Skin of body (tissue), 2 donors: ENCODE measurements at regions not wholly inside any gene's neighbourhood (a gene's known extent, or its start where the extent isn't known, plus 50 kb on each side); places are given as distances from the start of the nearest gene placed in this dataset. TPM values are rescaled to one million over a fixed set of nuclear protein-coding genes. Genes with fewer than 3 reads are reported as not detected.

ENCODE experiments used
- DNase-seq: peaks from one replicate; lab custom pipeline; 2025; lab: John Stamatoyannopoulos, UW
- small RNA-seq: library from RNA; depleted of rRNA; stranded (forward); fragments of <200 nt; gene quantifications from one replicate; pipeline ENCODE3, GENCODE V24; 2014; ENCODE audit warnings: low replicate concordance

DNA sequence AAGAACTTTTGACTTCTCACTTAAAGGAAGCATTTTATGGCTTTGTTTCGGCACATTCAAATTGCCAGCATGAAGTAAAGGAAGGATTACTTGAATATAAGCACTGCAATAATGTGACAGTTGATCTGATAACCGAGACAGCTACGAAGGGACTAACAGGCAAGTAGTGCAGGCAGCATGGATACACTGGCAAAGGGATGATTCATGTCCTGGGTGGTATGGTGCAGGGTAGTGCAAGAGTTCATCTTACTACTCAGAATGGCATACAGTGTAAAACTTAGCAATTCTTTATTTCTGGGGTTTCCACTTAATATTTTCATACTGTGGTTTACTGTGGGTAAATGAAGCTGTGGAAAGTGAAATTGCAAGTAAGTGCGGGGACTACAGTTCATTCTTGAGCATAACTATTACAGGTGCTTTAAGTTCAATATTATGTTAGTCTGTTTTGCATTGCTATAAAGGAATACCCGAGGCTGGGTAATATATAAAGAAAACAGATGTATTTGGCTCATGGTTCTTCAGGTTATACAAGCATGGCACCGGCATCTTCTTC lies 611.8 kb downstream of the SPOCK3 start:
- no peak for DNase-seq

DNA sequence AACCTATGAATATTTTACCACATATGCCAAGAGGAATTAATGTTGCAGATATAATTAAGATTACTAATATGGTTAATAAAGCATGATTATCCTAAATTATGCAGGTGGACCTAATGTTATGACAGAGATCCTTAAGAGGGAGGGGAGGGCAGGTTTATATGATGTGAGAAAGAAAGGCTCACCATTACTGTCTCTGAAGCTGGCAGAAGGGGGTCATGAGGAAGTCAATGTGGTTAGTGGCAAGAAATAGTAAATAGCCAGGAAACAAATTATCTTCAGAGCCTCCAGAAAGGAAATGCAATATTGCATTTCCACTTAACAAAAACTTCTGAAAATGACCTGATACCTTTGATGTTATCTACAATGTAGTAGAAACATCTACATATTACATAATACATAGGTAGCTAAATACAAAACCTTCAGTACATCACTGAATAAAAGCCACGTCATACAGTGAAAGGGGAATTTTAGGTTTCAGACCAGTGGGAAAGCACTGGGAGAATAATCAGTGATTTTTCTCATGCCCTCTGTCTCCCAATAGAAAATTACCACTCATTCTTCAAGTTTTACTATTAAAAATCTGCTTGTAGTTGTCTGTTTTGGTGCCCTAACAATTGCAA lies 609.2 kb downstream of the SPOCK3 start:
- no peak for DNase-seq

DNA sequence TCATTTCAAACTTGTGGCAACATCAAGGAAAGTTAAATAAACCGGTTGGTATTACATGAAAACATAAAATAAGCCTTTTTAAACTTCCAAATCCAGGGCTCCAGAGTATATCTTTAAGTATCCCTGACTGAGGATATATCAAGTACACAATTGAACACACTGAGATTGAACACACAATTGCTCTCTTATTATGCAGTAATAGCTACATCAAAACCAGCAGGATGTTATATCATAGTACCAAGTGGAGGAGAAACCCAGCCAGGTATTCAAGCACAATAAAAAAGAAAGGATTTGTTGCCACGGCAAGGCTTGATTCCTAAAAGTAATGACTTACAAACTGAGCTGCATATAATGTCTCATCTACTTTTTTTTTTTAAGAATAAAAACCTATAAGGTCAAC lies 605.8 kb downstream of the SPOCK3 start:
- DNase-seq, result no peak

DNA sequence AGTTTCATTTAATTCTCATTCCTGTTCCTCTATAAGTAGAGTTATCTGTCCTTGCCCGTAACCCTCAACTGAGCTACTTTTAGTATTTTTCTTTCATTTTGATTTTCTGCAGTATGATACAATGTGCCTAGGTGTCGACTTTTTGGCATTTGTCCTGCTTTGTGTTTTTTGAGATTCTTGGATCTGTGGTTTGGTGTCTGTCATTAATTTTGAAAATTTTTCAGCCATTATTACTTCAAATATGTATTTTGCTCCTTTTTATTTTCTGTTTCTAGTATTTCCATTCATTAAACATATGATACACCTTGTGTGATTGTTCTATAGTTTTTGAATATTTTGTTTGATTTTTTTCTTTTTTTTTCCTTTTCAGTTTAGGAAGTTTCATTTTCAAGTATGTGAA lies 598.9 kb downstream of the SPOCK3 start:
- DNase-seq, result no peak

DNA sequence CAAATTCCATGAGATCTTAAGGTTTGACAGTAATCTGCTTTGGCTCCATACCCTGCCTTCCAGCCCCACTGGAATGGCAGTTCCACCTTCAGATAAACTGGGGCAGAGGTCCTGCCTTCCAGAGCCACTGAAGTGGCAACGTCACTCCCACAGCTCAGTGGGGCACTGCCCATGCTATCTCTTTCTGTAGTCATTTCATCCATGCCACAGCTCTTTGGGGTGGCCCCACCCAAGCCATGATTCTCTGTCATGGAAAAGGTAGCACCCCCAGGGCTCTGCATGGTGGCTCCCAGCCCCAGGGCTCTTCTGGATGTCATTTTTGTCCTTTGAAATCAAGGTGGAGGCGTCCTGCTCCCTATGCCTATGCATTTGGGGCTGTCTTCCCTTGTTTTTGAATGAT lies 596.5 kb downstream of the SPOCK3 start:
- DNase-seq, result no peak

DNA sequence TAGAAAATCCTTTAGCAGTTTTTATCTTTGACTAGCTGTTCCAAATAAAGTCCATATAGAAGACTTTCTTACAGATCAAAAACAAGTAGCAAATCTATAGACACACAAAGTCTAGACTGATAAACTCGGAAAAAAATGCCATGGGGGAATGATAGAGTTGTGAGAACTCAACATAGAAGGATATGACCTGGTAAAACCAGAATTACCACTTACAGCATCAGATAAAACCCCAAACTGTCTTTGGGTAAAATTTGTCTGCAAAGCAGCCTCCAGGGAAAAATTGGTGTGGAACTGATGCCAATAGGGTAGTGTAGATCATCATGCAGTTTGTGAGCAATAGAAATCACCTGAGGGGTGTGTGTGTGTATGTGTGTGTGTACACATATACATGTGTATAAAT lies 579.1 kb downstream of the SPOCK3 start:
- DNase-seq, result no peak

DNA sequence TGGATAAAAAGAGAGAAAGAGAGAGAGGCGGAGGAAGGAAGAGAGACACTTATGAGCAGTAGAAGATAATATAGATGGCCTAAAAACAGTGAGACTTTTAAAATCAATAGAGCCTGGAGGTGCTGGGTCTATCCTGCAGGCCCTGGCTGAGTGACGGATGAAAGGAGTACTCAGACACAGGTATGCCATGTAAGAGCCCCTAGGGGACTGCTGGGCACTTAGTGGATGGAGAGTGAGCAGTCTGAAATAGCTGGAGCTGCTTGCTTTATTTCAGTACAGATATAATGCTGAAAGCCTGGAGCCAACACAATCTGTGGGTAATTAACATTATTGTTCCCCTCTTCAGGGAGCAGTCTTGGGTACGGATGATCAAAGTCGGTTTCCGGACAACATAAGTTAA lies 578.6 kb downstream of the SPOCK3 start:
- DNase-seq, result no peak

DNA sequence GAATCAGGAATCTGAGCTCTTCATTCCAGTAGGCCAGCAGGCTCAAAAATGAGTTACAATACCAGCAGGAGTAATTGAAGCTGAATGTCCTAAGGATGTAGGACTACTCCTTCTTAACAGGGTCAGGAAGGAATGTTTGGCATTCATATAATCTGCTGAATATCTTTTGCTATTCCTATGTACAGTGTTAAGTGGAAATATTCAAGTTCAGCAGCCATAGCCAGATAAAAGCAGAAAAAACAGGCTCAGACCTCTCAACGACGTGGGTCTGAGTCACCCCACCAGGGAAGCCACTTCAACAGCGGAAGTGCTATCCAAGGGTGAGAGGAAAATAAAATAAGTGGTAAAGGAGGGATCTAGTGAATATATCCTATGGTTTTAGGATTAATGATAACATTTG lies 577.0 kb downstream of the SPOCK3 start:
- no peak for DNase-seq

DNA sequence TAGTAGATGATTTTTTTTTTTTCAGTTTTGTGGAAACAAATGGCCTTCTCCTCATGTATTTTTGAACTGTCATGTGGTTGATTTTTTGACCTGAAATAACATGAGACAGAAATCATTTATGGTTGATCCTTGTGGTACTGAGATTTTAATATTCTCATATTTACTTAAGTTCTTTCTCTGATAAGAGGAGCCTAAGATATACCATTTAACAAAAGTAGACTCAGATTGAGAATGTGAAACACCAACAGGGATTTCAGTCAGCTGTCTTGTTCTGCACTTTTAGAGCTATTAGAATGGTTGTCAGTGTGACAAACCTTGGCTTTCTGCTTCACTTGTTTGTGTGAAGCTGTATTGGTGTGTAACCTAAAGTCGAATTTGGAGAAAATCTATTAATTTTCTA lies 575.7 kb downstream of the SPOCK3 start:
- no peak for DNase-seq

DNA sequence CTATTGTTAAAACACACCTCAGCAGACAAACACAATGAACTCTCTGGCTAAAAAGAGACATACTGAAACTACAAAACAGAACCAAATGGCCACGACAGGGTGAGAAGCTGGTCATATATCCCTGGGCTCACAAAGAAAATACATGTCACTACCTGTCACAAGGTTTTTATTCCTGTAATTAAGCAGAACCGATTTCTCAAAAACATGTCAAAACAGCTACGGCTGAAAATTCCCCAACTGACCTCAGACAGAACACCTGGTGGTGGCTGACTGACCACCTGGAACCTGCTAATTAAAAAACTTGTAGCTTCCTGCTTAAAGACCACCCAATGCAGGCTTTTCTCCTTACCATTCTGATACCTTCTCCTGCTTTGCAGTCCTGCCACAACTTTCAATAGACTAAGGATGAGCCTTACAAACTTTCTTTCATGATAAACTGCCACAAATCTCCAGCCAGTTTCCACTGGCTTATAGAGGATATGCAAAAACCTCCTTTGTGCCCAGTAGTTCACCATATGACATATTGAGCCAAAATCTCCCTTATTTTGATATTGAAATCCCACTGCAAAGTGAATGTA lies 571.9 kb downstream of the SPOCK3 start:
- no peak for DNase-seq

DNA sequence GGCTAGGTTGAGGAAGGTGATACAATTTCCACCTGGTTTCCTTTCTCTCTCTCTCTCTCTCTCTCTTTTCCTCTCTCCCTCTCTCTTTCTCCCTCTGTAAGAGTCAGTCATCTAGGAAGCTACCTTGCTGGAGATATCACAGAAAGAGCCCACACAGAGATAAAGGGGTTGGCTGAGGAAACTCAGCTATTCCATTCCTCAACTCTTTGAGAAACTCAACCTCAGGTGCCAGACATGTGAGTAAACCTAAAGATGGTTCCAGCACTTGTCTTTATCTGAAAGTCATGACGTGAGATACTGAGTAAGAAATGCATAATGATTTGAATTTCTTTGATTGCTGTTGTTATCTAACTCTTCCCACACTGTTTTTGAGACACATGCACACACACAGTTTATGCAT lies 564.0 kb downstream of the SPOCK3 start:
- no peak for DNase-seq

DNA sequence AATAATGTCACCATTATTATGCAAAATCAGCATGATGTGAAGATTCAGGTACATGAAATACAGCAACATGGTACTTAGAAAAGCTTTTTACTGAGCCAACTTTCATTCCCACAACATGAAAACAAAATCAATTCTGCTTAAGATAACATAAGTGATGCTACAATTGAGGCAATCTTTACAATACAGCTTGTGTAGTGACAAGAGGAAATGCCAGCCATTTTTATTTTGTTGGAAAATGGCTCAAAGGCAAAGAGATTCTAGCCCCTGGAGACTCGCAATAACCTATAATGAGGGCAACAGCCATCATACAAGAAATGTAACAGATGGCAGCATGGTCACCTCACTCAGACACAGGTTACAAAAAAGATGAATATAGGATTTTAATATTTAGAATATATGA lies 560.4 kb downstream of the SPOCK3 start:
- DNase-seq, result no peak

DNA sequence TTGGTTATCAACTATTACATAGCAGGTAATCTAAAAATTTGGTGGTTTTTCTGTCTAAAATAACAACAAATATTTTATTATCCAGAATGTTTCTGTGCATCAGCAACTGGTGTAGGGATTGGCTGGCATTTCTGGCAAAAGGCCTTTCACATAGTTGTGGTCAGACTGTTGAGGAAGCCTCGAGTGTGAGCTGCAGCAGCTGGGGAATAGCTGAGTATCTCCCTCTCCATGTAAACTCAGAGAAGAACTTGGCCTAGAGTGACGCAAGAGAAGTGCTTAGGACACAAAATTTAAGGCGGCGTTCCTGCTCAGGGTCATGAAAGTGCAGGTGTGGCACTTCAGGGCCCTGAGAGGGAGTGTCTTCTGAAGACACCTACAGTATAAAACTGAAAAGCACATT lies 558.9 kb downstream of the SPOCK3 start:
- DNase-seq, result no peak

DNA sequence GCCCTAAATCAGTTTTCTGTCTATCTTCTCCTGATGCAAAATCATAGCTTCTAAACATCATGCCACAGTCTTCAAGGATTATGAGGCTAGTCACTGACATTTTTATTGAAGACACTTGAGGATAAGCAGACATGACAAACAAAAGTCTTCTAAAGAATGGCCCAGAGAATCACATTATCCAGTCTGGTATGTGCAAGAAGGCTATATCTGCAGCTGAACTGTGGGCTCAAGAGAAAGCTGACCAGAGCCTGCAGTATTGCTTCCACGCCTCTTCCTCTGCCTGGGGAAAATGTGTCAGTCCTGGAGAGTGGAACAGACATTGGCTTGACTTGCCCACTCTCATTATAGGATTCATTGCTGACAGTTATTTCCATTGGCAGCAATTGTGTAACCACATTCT lies 553.5 kb downstream of the SPOCK3 start:
- no peak for DNase-seq

DNA sequence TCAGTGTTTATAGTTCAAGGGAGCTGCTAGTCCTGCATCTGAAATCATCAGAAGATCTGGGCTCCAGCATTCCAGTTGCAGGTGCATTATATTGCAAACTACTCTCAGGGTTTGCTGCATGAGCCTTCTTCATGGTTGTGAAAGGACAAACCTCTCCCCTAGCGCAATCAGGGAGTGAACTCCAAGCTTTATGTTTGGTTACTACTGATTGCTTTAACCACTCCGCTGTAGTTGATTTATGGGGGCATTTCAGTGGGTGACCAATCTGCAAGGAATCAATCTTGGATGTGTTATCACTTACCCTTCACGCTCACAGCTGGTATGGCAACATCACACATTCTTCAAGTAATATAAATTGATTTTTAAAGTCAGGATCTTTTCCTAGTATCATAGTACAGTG lies 552.1 kb downstream of the SPOCK3 start:
- no peak for DNase-seq

Small RNAs in the stretch of these regions (small RNA-seq; reads per million reads assigned to genes)
- not detected for gene RF00019
